CD4-positive, alpha-beta memory T cell (primary cell): ENCODE measurements at regions not wholly inside any gene's neighbourhood (a gene's known extent, or its start where the extent isn't known, plus 50 kb on each side); places are given as distances from the start of the nearest gene placed in this dataset.

Source experiments
- CTCF ChIA-PET: fragments of 350-600 bp; sonication (Branson Sonifier 250); formaldehyde crosslinking; loops from one replicate; lab custom pipeline; 2021; ENCODE audit warnings: inconsistent platforms; ENCODE audit not compliant: partially characterized antibody; lab: Charles Lee
- POLR2A ChIA-PET: fragments of 350-600 bp; sonication (Branson Sonifier 250); formaldehyde crosslinking; loops from one replicate; lab custom pipeline; 2021; ENCODE audit not compliant: partially characterized antibody; lab: Charles Lee
- DNase-seq, 5 donors: peaks; one replicate each; pipeline versions ENCODE4 v3.0.0 to v3.0.0-alpha.2; 2020 to 2022; ENCODE audit warnings: mixed read lengths in 1 of 5
- H3K27ac ChIP-seq: one replicate; pipeline ENCODE4 v1.7.0; 2013; ENCODE audit warnings: low read depth, low read length
- H3K27me3 ChIP-seq: 2 replicates; pipeline ENCODE4 v1.7.0; 2013; ENCODE audit warnings: mild to moderate bottlenecking, low read length, moderate library complexity; ENCODE audit not compliant: insufficient read depth
- H3K36me3 ChIP-seq: 2 replicates; pipeline ENCODE4 v1.7.0; 2013; ENCODE audit warnings: mild to moderate bottlenecking, low read length, moderate library complexity; ENCODE audit not compliant: insufficient read depth
- H3K4me1 ChIP-seq: 2 replicates; pipeline ENCODE4 v1.7.0; 2013; ENCODE audit warnings: mild to moderate bottlenecking, low read length, moderate library complexity; ENCODE audit not compliant: insufficient read depth
- H3K4me3 ChIP-seq, 2 donors: one replicate each; pipeline ENCODE4 v1.7.0; 2013; ENCODE audit warnings: low read length in 2 of 2, mild to moderate bottlenecking in 1 of 2
- H3K9me3 ChIP-seq, 2 donors: one replicate each; pipeline ENCODE4 v1.7.0; 2013; ENCODE audit warnings: low read length in 2 of 2, control low read depth in 1 of 2; ENCODE audit not compliant: control insufficient read depth in 1 of 2
- H3K27ac Mint-ChIP-seq, 7 donors: one replicate each; pipeline ENCODE4 v1.8.0; 2020 to 2021; ENCODE audit warnings: mixed read lengths in 7 of 7, mild to moderate bottlenecking in 6 of 7, inconsistent platforms in 3 of 7, moderate library complexity in 3 of 7
- H3K27me3 Mint-ChIP-seq, 2 donors: one replicate each; pipeline ENCODE4 v1.8.0; 2020 to 2021; ENCODE audit warnings: mixed read lengths in 2 of 2
- H3K36me3 Mint-ChIP-seq, 2 donors: one replicate each; pipeline ENCODE4 v1.8.0; 2020 to 2021; ENCODE audit warnings: mixed read lengths in 2 of 2, inconsistent platforms in 1 of 2, mild to moderate bottlenecking in 1 of 2
- H3K4me1 Mint-ChIP-seq, 4 donors: one replicate each; pipeline ENCODE4 v1.8.0; 2020 to 2021; ENCODE audit warnings: mixed read lengths in 4 of 4, mild to moderate bottlenecking in 1 of 4
- H3K4me3 Mint-ChIP-seq, 8 donors: one replicate each; pipeline ENCODE4 v1.8.0; 2020 to 2021; ENCODE audit warnings: mixed read lengths in 8 of 8, mild to moderate bottlenecking in 7 of 8, moderate library complexity in 6 of 8, inconsistent platforms in 3 of 8
- H3K9me3 Mint-ChIP-seq, 8 donors: one replicate each; pipeline ENCODE4 v1.8.0; 2020 to 2021; ENCODE audit warnings: mixed read lengths in 8 of 8, mild to moderate bottlenecking in 5 of 8, inconsistent platforms in 3 of 8, moderate library complexity in 1 of 8
- intact Hi-C: fragments of 100-400 bp; cut with micrococcal nuclease; formaldehyde crosslinking; loops from one replicate; pipeline ENCODE4 v1.15.1; 2023

DNA sequence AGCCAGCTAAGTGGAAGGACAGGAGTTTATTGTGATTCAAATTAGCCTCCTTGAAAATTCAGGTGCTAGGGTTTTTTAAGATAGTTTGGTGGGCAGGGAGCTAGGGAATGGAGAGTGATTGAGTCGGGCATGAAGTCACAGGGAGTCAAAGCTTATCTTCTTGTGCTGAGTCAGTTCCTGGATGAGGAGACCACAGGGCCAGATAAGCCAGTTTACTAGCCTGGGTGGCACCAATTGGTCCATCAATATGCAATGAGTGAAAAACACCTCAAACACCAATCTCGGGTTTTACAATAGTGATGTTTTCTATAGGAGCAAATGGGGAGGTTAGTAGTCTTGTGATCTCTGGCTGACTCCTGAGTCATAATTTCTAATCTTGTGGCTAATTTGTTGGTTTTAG lies 165.1 kb downstream of the ABCC12 start:
- Histone ChIP-seq H3K36me3 (no peaks in the 10 kb centered on the region), H3K4me1 (no peaks in the 10 kb centered on the region), H3K27me3 (no peaks in the 10 kb centered on the region), H3K27ac (no peak overlapping the region), H3K9me3 (no peaks in the 10 kb centered on the region), H3K4me3 (no peak overlapping the region)
- Mint-ChIP-seq H3K27ac (no peak overlapping the region), H3K4me3 (no peak overlapping the region), H3K4me1 (no peaks in the 10 kb centered on the region), H3K36me3 (no peaks in the 10 kb centered on the region), H3K9me3 (peaks cover 0 to 25% (median 7%) of the 10 kb centered on the region in 8 donors), H3K27me3 (peaks cover 3 to 4% of the 10 kb centered on the region in 2 donors)
- DNase-seq: no peak
- CTCF ChIA-PET: no interaction called here
- POLR2A ChIA-PET: no interaction called here
- intact Hi-C loops: no loop called here

GRCh38 chr16:47987136-47987535 lies 168.7 kb downstream of the ABCC12 start:
- no peaks in the 10 kb centered on the region for H3K4me1 Mint-ChIP-seq
- intact Hi-C loops: no loop called here
- no peak overlapping the region for H3K4me3 Mint-ChIP-seq
- Histone ChIP-seq H3K27ac (no peak overlapping the region), H3K4me1 (no peaks in the 10 kb centered on the region), H3K4me3 (no peak overlapping the region), H3K27me3 (no peaks in the 10 kb centered on the region), H3K36me3 (no peaks in the 10 kb centered on the region), H3K9me3 (no peaks in the 10 kb centered on the region)
- peaks cover 0 to 19% (median 4%) of the 10 kb centered on the region in 8 donors for H3K9me3 Mint-ChIP-seq
- no peak for DNase-seq
- H3K36me3 Mint-ChIP-seq: no peaks in the 10 kb centered on the region
- ChIA-PET POLR2A (no interaction called here), CTCF (no interaction called here)
- H3K27ac Mint-ChIP-seq: no peak overlapping the region
- peaks cover 4 to 6% of the 10 kb centered on the region in 2 donors for H3K27me3 Mint-ChIP-seq

DNA sequence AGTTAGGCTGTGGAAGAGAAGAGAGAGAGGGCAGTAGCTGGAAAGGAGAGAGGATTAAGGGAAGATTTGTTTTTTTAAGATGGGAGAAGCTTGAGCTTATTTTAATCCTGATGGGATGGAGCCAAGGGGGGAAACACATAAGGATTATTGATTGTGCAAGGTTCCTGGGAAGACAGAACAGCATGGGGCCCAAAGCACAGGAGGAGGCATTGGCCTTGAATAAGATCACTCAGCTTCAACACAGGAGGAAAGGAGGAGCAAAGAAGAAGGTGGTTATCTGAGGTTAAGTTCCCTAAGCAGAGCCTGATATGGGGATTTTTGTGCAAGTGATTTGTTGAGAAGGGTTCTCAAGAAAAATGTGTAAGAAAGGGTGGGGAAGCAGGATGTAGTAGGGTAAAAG lies 169.8 kb downstream of the ABCC12 start:
- no peaks in the 10 kb centered on the region for H3K27me3 ChIP-seq
- ChIA-PET POLR2A (no interaction called here), CTCF (no interaction called here)
- H3K27ac ChIP-seq: no peak overlapping the region
- intact Hi-C loops: no loop called here
- Mint-ChIP-seq H3K4me1 (no peaks in the 10 kb centered on the region), H3K27me3 (peaks cover 4 to 6% of the 10 kb centered on the region in 2 donors), H3K4me3 (no peak overlapping the region), H3K27ac (no peak overlapping the region), H3K36me3 (no peaks in the 10 kb centered on the region), H3K9me3 (peaks cover 0 to 12% (median 4%) of the 10 kb centered on the region in 8 donors)
- no peak for DNase-seq
- H3K9me3 ChIP-seq: no peaks in the 10 kb centered on the region
- H3K4me3 ChIP-seq: no peak overlapping the region
- H3K4me1 ChIP-seq: no peaks in the 10 kb centered on the region
- H3K36me3 ChIP-seq: no peaks in the 10 kb centered on the region

- no peaks in the 10 kb centered on the region for H3K9me3 ChIP-seq
- no peak overlapping the region for H3K4me3 ChIP-seq
- POLR2A ChIA-PET: no interaction called here
- no peaks in the 10 kb centered on the region for H3K4me1 ChIP-seq
- H3K27me3 Mint-ChIP-seq: peaks cover 4 to 6% of the 10 kb centered on the region in 2 donors
- H3K9me3 Mint-ChIP-seq: peaks cover 0 to 5% (median 1%) of the 10 kb centered on the region in 8 donors
- H3K27me3 ChIP-seq: no peaks in the 10 kb centered on the region
- DNase-seq: no peak
- H3K36me3 Mint-ChIP-seq: no peaks in the 10 kb centered on the region
- no peaks in the 10 kb centered on the region for H3K36me3 ChIP-seq
- H3K4me1 Mint-ChIP-seq: no peaks in the 10 kb centered on the region
- no peak overlapping the region for H3K4me3 Mint-ChIP-seq
- CTCF ChIA-PET: no interaction called here
- H3K27ac ChIP-seq: no peak overlapping the region
- H3K27ac Mint-ChIP-seq: no peak overlapping the region
- intact Hi-C loops: no loop called here
Measured at GRCh38 chr16:47984669-47985068, 171.1 kb downstream of the ABCC12 start.

GRCh38 chr16:47983999-47984580 lies 171.7 kb downstream of the ABCC12 start:
- Mint-ChIP-seq H3K9me3 (peaks cover 0 to 5% (median 1%) of the 10 kb centered on the region in 8 donors), H3K36me3 (no peaks in the 10 kb centered on the region), H3K4me3 (no peak overlapping the region), H3K4me1 (no peaks in the 10 kb centered on the region), H3K27ac (no peak overlapping the region), H3K27me3 (peaks cover 4 to 6% of the 10 kb centered on the region in 2 donors)
- intact Hi-C loops: no loop called here
- CTCF ChIA-PET: no interaction called here
- no peaks in the 10 kb centered on the region for H3K36me3 ChIP-seq
- H3K27me3 ChIP-seq: no peaks in the 10 kb centered on the region
- H3K27ac ChIP-seq: no peak overlapping the region
- H3K9me3 ChIP-seq: no peaks in the 10 kb centered on the region
- no peaks in the 10 kb centered on the region for H3K4me1 ChIP-seq
- no peak for DNase-seq
- no peak overlapping the region for H3K4me3 ChIP-seq
- POLR2A ChIA-PET: no interaction called here

GRCh38 chr16:47980212-47980611 lies 175.6 kb downstream of the ABCC12 start:
- H3K27ac ChIP-seq: no peak overlapping the region
- ChIA-PET CTCF (no interaction called here), POLR2A (no interaction called here)
- no peaks in the 10 kb centered on the region for H3K36me3 Mint-ChIP-seq
- intact Hi-C loops: no loop called here
- no peak overlapping the region for H3K4me3 ChIP-seq
- H3K4me3 Mint-ChIP-seq: no peak overlapping the region
- no peaks in the 10 kb centered on the region for H3K27me3 ChIP-seq
- H3K27ac Mint-ChIP-seq: no peak overlapping the region
- no peaks in the 10 kb centered on the region for H3K36me3 ChIP-seq
- H3K9me3 Mint-ChIP-seq: peaks cover 0 to 5% (median 0%) of the 10 kb centered on the region in 8 donors
- no peaks in the 10 kb centered on the region for H3K4me1 ChIP-seq
- H3K27me3 Mint-ChIP-seq: peaks cover 2 to 6% of the 10 kb centered on the region in 2 donors
- H3K9me3 ChIP-seq: no peaks in the 10 kb centered on the region
- DNase-seq: no peak
- no peaks in the 10 kb centered on the region for H3K4me1 Mint-ChIP-seq

DNA sequence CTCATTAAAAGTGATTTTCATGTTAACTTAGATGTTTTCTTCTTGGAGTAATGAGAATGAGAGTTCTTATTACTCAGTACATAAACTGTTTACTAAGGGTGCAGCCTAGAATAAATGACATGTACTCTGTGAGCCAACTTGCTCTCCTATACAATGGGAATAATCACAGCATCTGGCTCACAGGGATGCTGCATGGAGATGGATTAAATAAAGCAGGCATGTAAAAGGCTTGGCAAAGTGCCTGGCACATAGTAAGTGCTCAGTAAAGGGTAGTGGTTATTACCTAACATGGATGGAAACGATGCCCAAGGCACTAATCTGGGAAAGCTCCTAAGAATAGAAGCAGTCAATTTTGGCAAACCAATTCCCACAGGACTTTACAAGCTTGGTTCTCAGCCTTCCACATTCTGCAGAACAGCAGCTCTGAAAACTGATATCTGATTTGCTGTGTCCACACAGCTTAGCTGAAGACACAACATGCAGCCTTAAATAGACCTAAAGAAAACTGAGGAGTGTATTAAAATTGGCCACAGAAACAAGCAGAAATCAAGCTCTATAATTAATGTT lies 176.1 kb downstream of the ABCC12 start:
- no peak for DNase-seq
- intact Hi-C loops: no loop called here
- Mint-ChIP-seq H3K4me1 (no peaks in the 10 kb centered on the region), H3K27me3 (peaks cover 2 to 6% of the 10 kb centered on the region in 2 donors), H3K27ac (no peak overlapping the region), H3K36me3 (no peaks in the 10 kb centered on the region), H3K9me3 (peaks cover 0 to 5% (median 0%) of the 10 kb centered on the region in 8 donors), H3K4me3 (no peak overlapping the region)
- Histone ChIP-seq H3K4me1 (no peaks in the 10 kb centered on the region), H3K27me3 (no peaks in the 10 kb centered on the region), H3K27ac (no peak overlapping the region), H3K9me3 (no peaks in the 10 kb centered on the region), H3K36me3 (no peaks in the 10 kb centered on the region), H3K4me3 (no peak overlapping the region)
- CTCF ChIA-PET: no interaction called here
- POLR2A ChIA-PET: no interaction called here
